ENCODE measurements at regions not wholly inside any gene's neighbourhood (a gene's known extent, or its start where the extent isn't known, plus 50 kb on each side); places are given as distances from the start of the nearest gene placed in this dataset.
"Not testable (repeated sequence)": the region's sequence is repeated elsewhere in the genome, so short reads cannot be mapped to it uniquely, and the experiment has no call there.

- POLR2A ChIA-PET: no interaction called here
- CTCF ChIA-PET: interaction anchor here (0.5 to 1.2 kb wide), 2 partner anchors 27 to 165 kb away, joined by 3 read pairs; no protein-coding TSS in a partner anchor
Observed at GRCh38 chr1:117699953-117700352, 94.1 kb downstream of the TENT5C start.

GRCh38 chr1:117702654-117703053 lies 96.8 kb downstream of the TENT5C start:
- ChIA-PET POLR2A (interaction anchor here (0.6 kb wide), 1 partner anchor 120 kb away, joined by 3 read pairs; no protein-coding TSS in a partner anchor), CTCF (no interaction called here)

- CTCF ChIA-PET: no interaction called here
- POLR2A ChIA-PET: no interaction called here
Observed at GRCh38 chr1:117707371-117707770, 101.5 kb downstream of the TENT5C start.

- POLR2A ChIA-PET: no interaction called here
- CTCF ChIA-PET: no interaction called here
Observed at GRCh38 chr1:117708323-117709248, 102.7 kb downstream of the TENT5C start.

DNA sequence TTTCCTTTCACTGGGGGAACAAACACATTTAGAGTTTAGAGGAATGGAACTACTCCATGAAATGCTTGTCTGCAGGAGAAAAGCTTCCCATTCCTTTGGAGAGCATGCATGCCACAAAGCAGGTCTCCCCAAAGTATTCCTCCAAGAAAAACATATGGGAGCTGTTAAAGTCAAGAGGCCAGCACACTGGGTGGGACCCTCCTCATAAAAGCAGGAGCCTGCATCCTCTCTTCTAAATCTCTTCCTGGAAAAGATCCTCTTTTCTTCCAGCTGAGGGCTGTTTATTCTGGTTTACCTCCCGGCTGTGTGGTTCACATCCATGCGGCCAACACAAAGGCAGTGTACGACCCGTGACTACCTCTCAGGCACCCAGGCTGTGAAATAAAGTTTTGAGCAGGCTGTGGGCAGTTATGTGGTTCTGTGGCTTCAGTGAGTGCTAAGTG lies 103.4 kb downstream of the TENT5C start:
- POLR2A ChIA-PET: no interaction called here

GRCh38 chr1:117710710-117711109 lies 104.9 kb downstream of the TENT5C start:
- CTCF ChIA-PET: interaction anchor here (1.2 kb wide), 2 partner anchors 43 to 48 kb away, joined by 5 to 6 read pairs; no protein-coding TSS in a partner anchor
- POLR2A ChIA-PET: no interaction called here

More for the DNA sequence above, 103.4 kb downstream of the TENT5C start:
- CTCF ChIA-PET: no interaction called here

GRCh38 chr1:117712621-117713020 lies 106.8 kb downstream of the TENT5C start:
- CTCF ChIA-PET: interaction anchor here (1.2 kb wide), 1 partner anchor 42 kb away, joined by 3 read pairs; no protein-coding TSS in a partner anchor

GRCh38 chr1:117714546-117714945 lies 108.7 kb downstream of the TENT5C start:
- CTCF ChIA-PET: no interaction called here
- POLR2A ChIA-PET: no interaction called here

More at GRCh38 chr1:117712621-117713020, 106.8 kb downstream of the TENT5C start:
- POLR2A ChIA-PET: interaction anchor here (0.7 kb wide), 1 partner anchor 22 kb away, joined by 3 read pairs; no protein-coding TSS in a partner anchor

- CTCF ChIA-PET: interaction anchor here (1.6 kb wide), 1 partner anchor 181 kb away, joined by 3 read pairs; no protein-coding TSS in a partner anchor
- POLR2A ChIA-PET: not testable (repeated sequence)
Observed at GRCh38 chr1:117716030-117716429, 110.2 kb downstream of the TENT5C start.

GRCh38 chr1:117717980-117718379 lies 112.1 kb downstream of the TENT5C start:
- CTCF ChIA-PET, POLR2A ChIA-PET: not testable (repeated sequence)

GRCh38 chr1:117718596-117718995 lies 112.7 kb downstream of the TENT5C start:
- CTCF ChIA-PET, POLR2A ChIA-PET: not testable (repeated sequence)

DNA sequence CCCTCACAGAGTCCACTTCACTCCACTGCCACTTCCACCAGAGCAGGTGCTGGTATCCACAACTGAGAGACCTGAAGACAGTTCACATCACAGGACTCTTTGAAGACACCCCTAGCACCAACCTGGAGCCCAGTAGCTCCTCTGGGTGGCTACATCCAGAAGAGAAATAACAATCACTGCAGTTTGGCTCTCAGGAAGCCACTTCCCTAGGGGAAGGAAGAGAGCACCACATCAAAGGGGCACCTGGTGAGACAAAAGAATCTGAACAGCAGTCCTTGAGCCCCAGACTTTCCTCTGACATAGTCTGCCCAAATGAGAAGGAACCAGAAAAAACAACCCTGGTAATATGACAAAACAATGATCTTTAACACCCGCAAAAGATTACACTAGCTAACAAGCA lies 113.2 kb downstream of the TENT5C start:
- ChIA-PET CTCF (no interaction called here), POLR2A (no interaction called here)

DNA sequence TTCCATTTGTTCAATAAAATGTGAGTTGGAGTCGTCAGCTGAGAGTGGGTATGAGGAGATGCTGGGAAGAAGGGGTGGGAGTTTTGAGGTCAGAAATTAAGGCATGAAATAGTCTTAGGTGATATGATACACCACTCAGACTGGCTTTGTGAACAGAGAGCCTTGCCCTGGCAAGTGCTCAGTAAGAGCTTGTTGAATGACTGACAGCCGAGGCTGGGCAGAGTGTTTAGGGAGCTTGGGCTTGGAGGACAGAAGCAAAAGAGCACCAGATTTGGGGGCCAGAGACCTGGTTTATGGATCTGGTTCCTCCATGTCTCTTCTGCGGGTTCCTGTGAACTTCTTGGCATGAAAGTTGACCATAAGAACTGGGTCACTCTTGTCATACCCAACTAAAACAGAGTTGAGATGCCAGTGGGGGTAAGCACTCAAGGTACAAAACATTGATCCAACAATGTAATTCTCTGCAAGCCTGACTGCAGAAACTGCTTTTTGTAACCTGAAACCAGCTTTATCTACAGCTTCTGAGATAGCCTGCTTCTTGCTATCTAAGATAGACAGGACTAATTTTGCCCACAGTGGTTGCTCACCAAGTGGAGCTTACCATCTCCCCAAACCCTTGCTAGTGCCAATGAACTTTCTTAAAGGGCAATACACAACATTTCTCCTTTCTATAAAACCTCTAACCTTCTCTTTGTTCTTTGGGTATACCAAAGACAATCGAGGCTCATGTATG lies 126.4 kb downstream of the TENT5C start:
- ChIA-PET CTCF (interaction anchor here (1.9 kb wide), 1 partner anchor 22 kb away, joined by 5 read pairs; no protein-coding TSS in a partner anchor), POLR2A (no interaction called here)

- ChIA-PET CTCF (no interaction called here), POLR2A (no interaction called here)
Observed at GRCh38 chr1:117732956-117733355, 127.1 kb downstream of the TENT5C start.

- ChIA-PET POLR2A (no interaction called here), CTCF (interaction anchor here (1.0 kb wide), 1 partner anchor 199 kb away, joined by 3 read pairs; no protein-coding TSS in a partner anchor)
Observed at GRCh38 chr1:117734403-117734802, 128.6 kb downstream of the TENT5C start.

DNA sequence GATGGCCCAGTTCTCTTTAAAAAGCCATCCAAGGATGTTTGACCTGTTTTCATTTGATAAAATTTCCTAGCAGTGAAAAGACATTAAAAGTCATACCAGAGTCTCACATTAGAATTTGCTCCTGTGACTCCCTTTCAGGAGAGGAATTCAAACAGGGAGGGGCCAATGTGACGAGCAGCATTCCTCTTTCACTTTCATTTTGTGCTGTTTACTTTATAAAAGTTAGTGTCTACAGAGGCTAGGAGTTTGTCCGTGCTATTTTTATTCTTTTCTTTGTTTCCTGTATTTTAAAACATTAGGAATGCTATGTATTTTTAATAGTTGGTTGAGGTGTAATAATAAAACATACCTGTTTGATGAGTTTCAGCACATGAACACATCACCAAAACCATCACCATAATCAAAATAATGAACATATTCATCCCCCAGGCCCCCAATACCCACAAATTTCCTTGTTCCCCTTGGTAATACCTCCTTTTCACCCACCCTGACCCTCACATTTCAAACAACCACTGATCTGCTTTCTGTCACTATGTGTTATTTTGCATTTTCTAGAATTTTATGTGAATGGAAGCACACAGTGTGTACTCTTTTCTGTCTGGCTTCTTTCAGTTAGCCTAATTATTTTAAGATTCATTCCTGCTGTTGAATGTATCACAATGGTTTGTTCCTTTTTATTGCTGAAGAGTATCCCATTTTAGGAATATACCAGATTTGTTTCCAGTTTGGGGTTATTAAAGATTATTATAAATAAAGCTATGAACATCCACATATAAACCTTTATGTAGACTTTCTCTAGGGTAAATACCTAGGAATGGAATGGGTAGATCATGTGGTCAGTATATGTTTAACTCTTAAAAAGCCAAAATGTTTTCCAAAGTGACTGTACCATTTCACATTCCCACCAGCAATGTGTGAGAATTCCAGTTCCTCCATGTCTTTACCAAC lies 129.5 kb downstream of the TENT5C start:
- ChIA-PET CTCF (interaction anchor here (1.0 kb wide), 1 partner anchor 200 kb away, joined by 3 read pairs; no protein-coding TSS in a partner anchor), POLR2A (no interaction called here)

- POLR2A ChIA-PET: no interaction called here
- CTCF ChIA-PET: interaction anchor here (2.7 kb wide), 1 partner anchor 19 kb away, joined by 8 read pairs; no protein-coding TSS in a partner anchor
Observed at GRCh38 chr1:117739504-117739903, 133.7 kb downstream of the TENT5C start.

DNA sequence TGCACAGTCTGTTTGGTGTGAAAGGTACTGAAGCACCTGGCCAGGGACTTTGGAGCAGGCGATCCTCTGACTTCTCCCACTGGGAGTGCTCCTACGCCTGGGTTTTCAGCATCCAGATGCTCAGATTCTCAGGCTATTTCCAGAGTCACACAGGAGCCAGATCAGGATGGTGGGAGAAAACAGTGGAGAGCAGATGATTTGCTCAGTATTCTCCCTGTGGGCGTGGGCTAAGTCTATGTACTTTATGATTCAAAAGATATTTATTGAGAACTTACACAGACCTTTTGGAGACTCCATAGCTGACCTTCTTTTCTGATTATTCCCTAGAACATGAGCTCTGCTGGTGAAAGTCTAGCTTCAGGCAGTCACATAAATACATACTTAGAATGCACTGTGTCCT lies 134.6 kb downstream of the TENT5C start:
- ChIA-PET CTCF (interaction anchor here (0.7 to 2.7 kb wide), 2 partner anchors 18 to 35 kb away, joined by 3 to 8 read pairs; no protein-coding TSS in a partner anchor), POLR2A (no interaction called here)

- CTCF ChIA-PET: not testable (repeated sequence)
- POLR2A ChIA-PET: interaction anchor here (0.7 kb wide), 1 partner anchor 74 kb away, joined by 4 read pairs; no protein-coding TSS in a partner anchor
Observed at GRCh38 chr1:117746565-117746964, 140.7 kb downstream of the TENT5C start.

Measured in activated CD8-positive, alpha-beta memory T cell treated with anti-CD3 and anti-CD28 coated beads for 36 hours (primary cell).